Gastrocnemius medialis (tissue), 4 donors: ENCODE measurements at regions not wholly inside any gene's neighbourhood (a gene's known extent, or its start where the extent isn't known, plus 50 kb on each side); places are given as distances from the start of the nearest gene placed in this dataset.
"Not testable (repeated sequence)": the region's sequence is repeated elsewhere in the genome, so short reads cannot be mapped to it uniquely, and the experiment has no call there.

Experiments used
- ATAC-seq, 2 donors: fragments of 150-250 bp; one replicate each; pipeline ENCODE4 v1.9.1; 2016
- DNase-seq, 2 donors: peaks; one replicate each; pipeline ENCODE4 v3.0.0-alpha.2; 2019
- H3K27ac ChIP-seq, 4 donors: fragments of 200-600 bp; sonication (generic); 1 replicate in 1 of 4; 2 replicates in 3 of 4; pipeline ENCODE4 v1.5.1; 2016 to 2018; ENCODE audit warnings: mild to moderate bottlenecking in 2 of 4, moderate library complexity in 1 of 4
- H3K27me3 ChIP-seq, 3 donors: fragments of 200-600 bp; sonication (generic) in 2 of 3; 1 replicate in 1 of 3; 2 replicates in 2 of 3; pipeline versions ENCODE4 v1.5.1 to v1.6.0; 2016 to 2019; ENCODE audit warnings: mild to moderate bottlenecking in 1 of 3, moderate library complexity in 1 of 3
- H3K36me3 ChIP-seq, 2 donors: fragments of 200-600 bp; sonication (generic) in 1 of 2; one replicate each; pipeline ENCODE4 v1.5.1; 2017 to 2018
- H3K4me1 ChIP-seq, 2 donors: fragments of 200-600 bp; sonication (generic) in 1 of 2; one replicate each; pipeline ENCODE4 v1.5.1; 2016 to 2017; ENCODE audit warnings: mild to moderate bottlenecking in 2 of 2
- H3K4me3 ChIP-seq, 4 donors: fragments of 200-600 bp; sonication (generic) in 3 of 4; 1 replicate in 1 of 4; 2 replicates in 3 of 4; pipeline ENCODE4 v1.5.1; 2016 to 2019; ENCODE audit warnings: mild to moderate bottlenecking in 2 of 4
- H3K9me3 ChIP-seq, 3 donors: fragments of 200-600 bp; sonication (generic) in 2 of 3; 1 replicate in 1 of 3; 2 replicates in 2 of 3; pipeline ENCODE4 v1.5.1; 2016 to 2019
- CTCF ChIP-seq, 5 experiments: fragments of 450-650 bp in 3 of 5; fragments of 200-600 bp in 2 of 5; sonication (generic) in 2 of 5; IDR thresholded peaks in 4 of 5; conservative IDR thresholded peaks in 1 of 5; 1 replicate in 4 of 5; 2 replicates in 1 of 5; pipeline ENCODE4 v1.5.1; 2016 to 2019; ENCODE audit warnings: antibody characterized with exemption in 5 of 5, mild to moderate bottlenecking in 3 of 5, moderate library complexity in 3 of 5
- POLR2A ChIP-seq, 2 donors: fragments of 450-650 bp; IDR thresholded peaks; one replicate each; pipeline ENCODE4 v1.6.1; 2017; ENCODE audit warnings: antibody characterized with exemption in 2 of 2, mild to moderate bottlenecking in 2 of 2, moderate library complexity in 2 of 2
- in situ Hi-C, 4 donors: fragments of 200-750 bp; cut with MboI; loops; one replicate each; pipeline versions ENCODE4 v1.15.0 to v1.8.0; 2017; ENCODE audit warnings: low sequenced_read_pairs in 4 of 4
- intact Hi-C: fragments of 100-400 bp; cut with DNase I; formaldehyde crosslinking; loops from one replicate; pipeline ENCODE4 v1.15.1; 2023; ENCODE audit warnings: low total_unique reads

GRCh38 chr14:97994020-97994531, 1196.9 kb downstream of the VRK1 start:
- in situ Hi-C loops (no loop called here), intact Hi-C loops (no loop called here)
- Histone ChIP-seq H3K36me3 (no peaks in the 10 kb centered on the region), H3K4me3 (no peak overlapping the region), H3K27me3 (no peaks in the 10 kb centered on the region), H3K4me1 (no peaks in the 10 kb centered on the region), H3K9me3 (no peaks in the 10 kb centered on the region), H3K27ac (no peak overlapping the region)
- no peak for ATAC-seq
- TF ChIP-seq POLR2A (IDR thresholded peaks at IDR 0.05) (no peak), CTCF (IDR thresholded peaks at IDR 0.05 in 4 of 5, conservative IDR thresholded peaks at IDR 0.05 in 1 of 5) (no peak)
- DNase-seq = no peak

DNA sequence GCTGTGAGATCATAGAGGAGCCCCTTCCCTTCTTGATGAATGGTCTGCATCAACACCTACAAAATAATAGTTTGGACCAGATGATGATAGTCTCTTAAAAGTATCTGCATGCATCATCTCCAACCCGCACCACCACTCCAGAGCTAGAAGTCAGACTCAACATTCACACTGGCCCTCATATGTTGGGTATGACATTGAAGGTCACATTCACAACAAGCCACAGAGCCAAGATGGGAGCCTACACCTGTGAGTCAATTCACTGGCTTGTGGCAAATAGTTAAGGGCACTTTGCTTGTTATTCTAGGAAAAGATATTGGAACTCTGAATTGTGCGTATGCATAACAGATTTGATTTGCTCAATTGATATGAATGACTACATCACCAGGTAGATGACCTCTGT, 1197.9 kb downstream of the VRK1 start:
- Histone ChIP-seq H3K36me3 (no peaks in the 10 kb centered on the region), H3K9me3 (no peaks in the 10 kb centered on the region), H3K4me1 (no peaks in the 10 kb centered on the region), H3K27me3 (no peaks in the 10 kb centered on the region), H3K4me3 (no peak overlapping the region), H3K27ac (no peak overlapping the region)
- in situ Hi-C loops = no loop called here
- TF ChIP-seq CTCF (IDR thresholded peaks at IDR 0.05 in 4 of 5, conservative IDR thresholded peaks at IDR 0.05 in 1 of 5) (no peak), POLR2A (IDR thresholded peaks at IDR 0.05) (no peak)
- intact Hi-C loops = no loop called here
- ATAC-seq = no peak
- no peak for DNase-seq

DNA sequence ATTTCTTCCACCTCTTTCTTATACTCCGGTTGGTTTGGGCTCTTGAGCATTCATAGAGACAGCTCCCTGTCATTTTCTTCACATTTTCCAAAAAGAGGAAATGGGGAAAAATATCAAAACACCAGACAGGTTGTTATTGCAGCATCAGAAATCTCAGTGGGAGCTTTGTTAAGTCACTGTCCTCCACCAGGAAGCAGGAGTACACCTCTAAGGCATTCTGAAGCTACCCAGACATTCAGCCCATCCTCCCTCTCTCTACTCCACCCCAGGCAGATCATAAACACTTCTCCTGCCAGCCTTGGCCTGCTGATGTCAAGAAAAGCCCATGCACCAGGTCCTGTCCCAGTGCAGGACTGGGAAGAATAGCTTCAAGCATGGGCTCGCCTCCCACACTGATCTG, 1198.3 kb downstream of the VRK1 start:
- Histone ChIP-seq H3K27me3 (no peaks in the 10 kb centered on the region), H3K4me3 (no peak overlapping the region), H3K36me3 (no peaks in the 10 kb centered on the region), H3K4me1 (no peaks in the 10 kb centered on the region), H3K27ac (no peak overlapping the region), H3K9me3 (no peaks in the 10 kb centered on the region)
- no peak for DNase-seq
- no peak for ATAC-seq
- intact Hi-C loops = no loop called here
- no peak for TF ChIP-seq CTCF (IDR thresholded peaks at IDR 0.05 in 4 of 5, conservative IDR thresholded peaks at IDR 0.05 in 1 of 5)
- TF ChIP-seq POLR2A (IDR thresholded peaks at IDR 0.05) = no peak
- in situ Hi-C loops = no loop called here

DNA sequence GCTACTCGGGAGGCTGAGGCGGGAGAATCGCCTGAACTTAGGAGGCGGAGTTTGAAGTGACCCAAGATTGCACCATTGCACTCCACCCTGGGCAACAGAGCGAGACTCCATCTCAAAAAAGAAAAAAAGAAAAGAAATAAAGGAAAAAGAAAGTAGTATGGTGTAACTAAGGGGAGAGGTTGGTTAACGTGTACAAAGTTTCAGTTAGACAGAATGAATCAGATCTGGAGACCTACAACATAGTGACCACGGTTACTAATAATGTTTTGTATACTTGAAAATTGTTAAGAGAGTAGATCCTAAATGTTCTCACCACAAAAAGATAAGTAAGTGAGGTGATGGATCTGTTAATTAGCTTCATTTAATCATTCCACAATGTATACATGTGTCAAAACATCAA, 1208.8 kb downstream of the VRK1 start:
- no peak for ATAC-seq
- Histone ChIP-seq H3K36me3 (no peaks in the 10 kb centered on the region), H3K4me1 (no peaks in the 10 kb centered on the region), H3K27ac (no peak overlapping the region), H3K4me3 (no peak overlapping the region), H3K27me3 (no peaks in the 10 kb centered on the region), H3K9me3 (no peaks in the 10 kb centered on the region)
- no peak for DNase-seq
- in situ Hi-C loops (no loop called here), intact Hi-C loops (no loop called here)
- no peak for TF ChIP-seq POLR2A (IDR thresholded peaks at IDR 0.05)

DNA sequence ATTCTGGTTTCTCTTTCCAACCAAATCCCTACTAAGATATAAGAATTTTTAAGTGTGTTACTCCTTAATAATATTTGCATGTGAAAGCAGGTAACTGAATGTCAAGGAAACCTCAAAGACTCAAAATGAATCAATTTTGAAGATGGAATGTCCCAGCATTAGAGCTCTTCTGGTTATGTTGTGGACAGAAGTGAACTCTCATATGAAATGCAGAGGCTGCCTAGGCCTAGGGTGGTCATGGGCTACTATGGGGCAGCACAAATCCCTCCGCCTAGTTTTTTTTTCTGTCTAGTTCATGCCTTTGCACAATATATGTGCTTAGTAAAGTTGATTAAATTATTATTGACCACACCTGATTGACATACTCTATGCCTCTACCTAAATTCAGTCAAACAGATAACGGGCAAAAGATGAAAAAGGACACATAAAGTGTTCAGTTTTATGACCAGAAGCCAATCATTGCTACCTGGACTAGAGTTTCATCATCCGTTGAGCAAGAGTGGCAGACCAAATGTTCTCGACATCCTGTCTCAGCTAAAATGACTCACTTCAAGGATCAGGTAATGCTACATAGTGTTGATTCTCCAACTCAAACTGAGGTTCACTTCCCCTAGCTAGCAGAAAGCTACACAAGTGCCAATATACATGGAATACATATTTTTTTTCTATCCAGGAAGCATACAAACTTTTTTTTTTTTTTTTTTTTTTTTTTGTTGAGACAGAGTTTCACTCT, 1211.4 kb downstream of the VRK1 start:
- Histone ChIP-seq H3K4me3 (no peak overlapping the region), H3K36me3 (no peaks in the 10 kb centered on the region), H3K27ac (no peak overlapping the region), H3K9me3 (no peaks in the 10 kb centered on the region), H3K4me1 (no peaks in the 10 kb centered on the region), H3K27me3 (no peaks in the 10 kb centered on the region)
- DNase-seq = no peak
- TF ChIP-seq CTCF (IDR thresholded peaks at IDR 0.05 in 4 of 5, conservative IDR thresholded peaks at IDR 0.05 in 1 of 5) (no peak), POLR2A (IDR thresholded peaks at IDR 0.05) (no peak)
- intact Hi-C loops (no loop called here), in situ Hi-C loops (no loop called here)
- ATAC-seq = no peak

- in situ Hi-C loops, intact Hi-C loops, DNase-seq, H3K27me3 ChIP-seq, H3K36me3 ChIP-seq, H3K27ac ChIP-seq, ATAC-seq, H3K4me1 ChIP-seq, H3K4me3 ChIP-seq, H3K9me3 ChIP-seq: not testable (repeated sequence)
Measured at GRCh38 chr14:98009177-98009576, 1212.0 kb downstream of the VRK1 start.
